ENCODE measurements at regions not wholly inside any gene's neighbourhood (a gene's known extent, or its start where the extent isn't known, plus 50 kb on each side); places are given as distances from the start of the nearest gene placed in this dataset.
A peak's percentile ranks its signal among the peaks of the same experiment; 100 is the strongest.
"Not testable (repeated sequence)": the region's sequence is repeated elsewhere in the genome, so short reads cannot be mapped to it uniquely, and the experiment has no call there.

GRCh38 chr12:33180918-33181317, 258.7 kb downstream of the SYT10 start:
- 17% methylated on average over 1 of the region's 1 CpG for WGBS (ENCODE audit: low lambda C conversion rate)
- H3K9ac ChIP-seq (ENCODE audit: insufficient read depth, low read depth, low read length) = no peak overlapping the region
- H3K9me3 ChIP-seq (ENCODE audit: low read length) = no peaks in the 10 kb centered on the region; the same call in 1 of the 2 replicates
- H3K27me3 ChIP-seq (ENCODE audit: control insufficient read depth in 1 of 2, insufficient read depth in 2 of 2, low read length in 2 of 2) = no peaks in the 10 kb centered on the region
- ChIA-PET POLR2A (no interaction called here), CTCF (ENCODE audit: low intra/inter-chr PET ratio, low total read pairs) (no interaction called here)
- ATAC-seq (no peak), DNase-seq (ENCODE audit: low spot score) (peak; percentile 65), FAIRE-seq (no peak)
- intact Hi-C loops (cut with micrococcal nuclease; ENCODE audit: unreplicated experiment) (no loop called here), in situ Hi-C loops (cut with HindIII; ENCODE audit: extremely low pct_ligation_motif_present, low pct_unique_long_range_greater_than_20kb) (no loop called here)
- no peak overlapping the region for H3K4me3 ChIP-seq (replicated peaks in 1 of 3; ENCODE audit: insufficient read depth in 1 of 3, low read depth in 2 of 3, low read length in 3 of 3)
- no peaks in the 10 kb centered on the region for H4K20me1 ChIP-seq (ENCODE audit: insufficient read depth, low read length)
- H2AFZ ChIP-seq (ENCODE audit: low read length) = no peak overlapping the region
- H3K79me2 ChIP-seq (ENCODE audit: insufficient read depth, low read length) = no peaks in the 10 kb centered on the region
- TF ChIP-seq ZNF552 (CRISPR knock-in tag; IDR thresholded peaks at IDR 0.05; ENCODE audit: borderline replicate concordance) (no peak), CENPT (CRISPR knock-in tag; IDR thresholded peaks at IDR 0.05; ENCODE audit: low read depth) (no peak), TBX2 (CRISPR knock-in tag; IDR thresholded peaks at IDR 0.05; ENCODE audit: borderline replicate concordance) (no peak), ZFYVE20 (CRISPR knock-in tag; IDR thresholded peaks at IDR 0.05; ENCODE audit: borderline replicate concordance, low read depth) (no peak), ZGPAT (CRISPR knock-in tag; IDR thresholded peaks at IDR 0.05) (no peak), FOSL2 (CRISPR knock-in tag; IDR thresholded peaks at IDR 0.05) (peak; percentile 57; the same call in 1 of the 2 replicates), CCDC6 (CRISPR knock-in tag; IDR thresholded peaks at IDR 0.05) (no peak)
- no peak overlapping the region for H3K27ac ChIP-seq (ENCODE audit: extremely low read length, insufficient read depth, low read length)
- BruUV-seq (replicated peaks) = no TSS peak
- no peaks in the 10 kb centered on the region for H3K36me3 ChIP-seq (replicated peaks in 1 of 2; ENCODE audit: control insufficient read depth in 1 of 2, insufficient read depth in 2 of 2, low read length in 2 of 2)
- H3K4me1 ChIP-seq (ENCODE audit: insufficient read depth, low read length) = 0 out of 2 replicates have a peak, but pooled peaks cover 4% of the 10 kb centered on the region
- H3K4me2 ChIP-seq (ENCODE audit: low read depth, low read length) = no peak overlapping the region

GRCh38 chr12:33166260-33166659, 269.7 kb upstream of the PKP2 start:
- DNase-seq (ENCODE audit: low spot score); H3K36me3 ChIP-seq (replicated peaks in 1 of 2; ENCODE audit: control insufficient read depth in 1 of 2, insufficient read depth in 2 of 2, low read length in 2 of 2); FAIRE-seq; H2AFZ ChIP-seq (ENCODE audit: low read length); H3K79me2 ChIP-seq (ENCODE audit: insufficient read depth, low read length); H3K4me3 ChIP-seq (replicated peaks in 1 of 3; ENCODE audit: insufficient read depth in 1 of 3, low read depth in 2 of 3, low read length in 3 of 3); in situ Hi-C loops (cut with HindIII; ENCODE audit: extremely low pct_ligation_motif_present, low pct_unique_long_range_greater_than_20kb); H3K4me2 ChIP-seq (ENCODE audit: low read depth, low read length); H4K20me1 ChIP-seq (ENCODE audit: insufficient read depth, low read length); H3K27ac ChIP-seq (ENCODE audit: extremely low read length, insufficient read depth, low read length); ATAC-seq; CTCF ChIA-PET (ENCODE audit: low intra/inter-chr PET ratio, low total read pairs); BruUV-seq (replicated peaks); H3K9ac ChIP-seq (ENCODE audit: insufficient read depth, low read depth, low read length); H3K27me3 ChIP-seq (ENCODE audit: control insufficient read depth in 1 of 2, insufficient read depth in 2 of 2, low read length in 2 of 2); H3K4me1 ChIP-seq (ENCODE audit: insufficient read depth, low read length); POLR2A ChIA-PET; H3K9me3 ChIP-seq (ENCODE audit: low read length); intact Hi-C loops (cut with micrococcal nuclease; ENCODE audit: unreplicated experiment): not testable (repeated sequence)
- WGBS (ENCODE audit: low lambda C conversion rate) = 8% methylated on average over 3 of the region's 3 CpGs
